Spleen (tissue), 7 donors: ENCODE measurements at regions not wholly inside any gene's neighbourhood (a gene's known extent, or its start where the extent isn't known, plus 50 kb on each side); places are given as distances from the start of the nearest gene placed in this dataset.

Source experiments
- CTCF ChIP-seq, 11 experiments: fragments of 200-600 bp in 7 of 11; fragments of 450-650 bp in 4 of 11; sonication (generic) in 4 of 11; IDR thresholded peaks in 8 of 11; conservative IDR thresholded peaks in 3 of 11; 1 replicate in 7 of 11; 2 replicates in 4 of 11; pipeline versions ENCODE4 v1.4.0 to v1.8.0; 2016 to 2021; ENCODE audit warnings: antibody characterized with exemption in 11 of 11, inconsistent platforms in 4 of 11, mild to moderate bottlenecking in 1 of 11
- POLR2A ChIP-seq, 3 donors: fragments of 450-650 bp; IDR thresholded peaks; one replicate each; pipeline ENCODE4 v1.5.1; 2017; ENCODE audit warnings: antibody characterized with exemption in 3 of 3, mild to moderate bottlenecking in 1 of 3
- donor health status: DM: no; HTN: no; CAD: no; lungs with moderate emphysema.
- donor health status: DM: no; HTN: no; CAD: no.
- donor health status: DM: no; HTN: no; CAD: no.

DNA sequence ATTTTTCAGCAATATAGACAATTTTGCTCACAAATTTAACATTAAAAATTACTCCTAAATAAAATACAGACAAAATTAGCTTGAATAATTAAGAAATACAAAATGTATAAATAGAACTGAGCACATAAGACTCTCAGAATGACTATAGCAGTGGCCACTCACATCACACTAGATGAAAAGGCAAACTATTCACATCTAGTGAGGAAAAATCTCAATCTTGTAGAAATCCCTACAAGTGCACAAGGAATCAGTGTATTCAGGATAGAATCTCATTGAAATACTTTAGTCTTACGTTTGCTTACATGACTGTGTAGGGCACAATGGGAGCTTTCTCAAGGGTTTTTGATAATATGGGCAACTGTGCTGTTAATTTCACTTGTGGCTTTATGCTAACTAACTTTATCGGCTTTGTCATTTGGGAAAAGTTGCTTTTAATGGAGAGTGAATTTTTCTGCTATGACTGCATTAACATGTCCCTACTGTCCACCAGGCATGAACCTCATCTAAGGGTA, 678.9 kb upstream of the LRRTM4 start:
- no peak for TF ChIP-seq CTCF (IDR thresholded peaks at IDR 0.05 in 8 of 11, conservative IDR thresholded peaks at IDR 0.05 in 3 of 11)
- TF ChIP-seq POLR2A (IDR thresholded peaks at IDR 0.05), result no peak
